ENCODE measurements at regions not wholly inside any gene's neighbourhood (a gene's known extent, or its start where the extent isn't known, plus 50 kb on each side); places are given as distances from the start of the nearest gene placed in this dataset.

- TF ChIP-seq CTCF (IDR thresholded peaks at IDR 0.05; ENCODE audit: low read length) (no peak), EZH2 (IDR thresholded peaks at IDR 0.05; ENCODE audit: borderline replicate concordance, low read length) (no peak)
These were observed 327.6 kb downstream of the FGF9 start for GRCh38 chr13:21998279-21998990.
